Activated naive CD8-positive, alpha-beta T cell treated with anti-CD3 and anti-CD28 coated beads, Interleukin-2, amount 10 ng/mL, durations not matched to agents 7 days and 5 days (primary cell): ENCODE measurements at regions not wholly inside any gene's neighbourhood (a gene's known extent, or its start where the extent isn't known, plus 50 kb on each side); places are given as distances from the start of the nearest gene placed in this dataset.

Experiments used
- ATAC-seq: fragments of 150-1000 bp; cut with Tn5 transposase; one replicate; pipeline ENCODE4 v1.10.0; 2021; ENCODE audit warnings: low read depth, moderate library complexity
- POLR2A ChIA-PET: fragments of 350-600 bp; sonication (Branson Sonifier 250); formaldehyde crosslinking; loops from one replicate; lab custom pipeline; 2021; ENCODE audit warnings: antibody characterized with exemption; lab: Charles Lee
- DNase-seq: peaks from one replicate; pipeline ENCODE4 v3.0.0; 2021
- H3K27ac Mint-ChIP-seq: one replicate; pipeline ENCODE4 v1.8.0; 2022; ENCODE audit warnings: mild to moderate bottlenecking, mixed read lengths
- H3K27me3 Mint-ChIP-seq: one replicate; pipeline ENCODE4 v1.8.0; 2022; ENCODE audit warnings: mild to moderate bottlenecking, moderate library complexity, mixed read lengths
- H3K36me3 Mint-ChIP-seq: one replicate; pipeline ENCODE4 v1.8.0; 2021; ENCODE audit warnings: mild to moderate bottlenecking, mixed read lengths
- H3K4me1 Mint-ChIP-seq: one replicate; pipeline ENCODE4 v1.8.0; 2021; ENCODE audit warnings: mixed read lengths
- H3K4me3 Mint-ChIP-seq: one replicate; pipeline ENCODE4 v1.8.0; 2022; ENCODE audit warnings: mild to moderate bottlenecking, moderate library complexity, mixed read lengths
- H3K9me3 Mint-ChIP-seq: one replicate; pipeline ENCODE4 v1.8.0; 2021; ENCODE audit warnings: mixed read lengths

DNA sequence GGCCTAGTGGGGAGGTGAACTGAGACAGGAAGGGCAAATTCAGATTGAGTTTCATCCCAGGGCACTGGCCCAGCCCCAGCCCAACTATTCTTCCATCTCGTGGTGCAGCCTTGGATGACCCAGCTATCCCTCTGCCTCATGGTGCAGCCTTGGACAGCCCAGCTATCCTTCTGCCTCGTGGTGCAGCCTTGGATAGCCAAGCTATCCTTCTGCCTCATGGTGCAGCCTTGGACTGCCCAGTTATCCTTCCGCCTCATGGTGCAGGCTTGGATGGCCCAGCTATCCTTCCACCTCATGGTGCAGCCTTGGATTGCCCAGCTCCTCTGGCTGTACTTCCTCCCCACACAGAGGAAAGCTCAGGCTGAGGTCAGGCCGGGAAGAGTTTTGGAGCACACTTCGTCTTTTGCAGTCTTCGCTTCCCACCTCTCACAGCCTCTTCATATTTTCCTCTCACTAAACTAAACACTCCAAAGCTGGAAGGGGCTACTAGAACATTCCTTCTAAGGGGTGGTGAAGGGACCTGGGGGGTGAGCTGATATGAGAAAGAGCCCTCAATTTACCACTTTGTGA lies 69.8 kb upstream of the TTC34 start:
- DNase-seq (no peak), ATAC-seq (no peak)
- Mint-ChIP-seq H3K36me3 (no peaks in the 10 kb centered on the region), H3K27me3 (no peaks in the 10 kb centered on the region), H3K4me3 (no peak overlapping the region), H3K9me3 (peaks cover 5% of the 10 kb centered on the region), H3K4me1 (no peaks in the 10 kb centered on the region), H3K27ac (no peak overlapping the region)
- POLR2A ChIA-PET = no interaction called here

DNA sequence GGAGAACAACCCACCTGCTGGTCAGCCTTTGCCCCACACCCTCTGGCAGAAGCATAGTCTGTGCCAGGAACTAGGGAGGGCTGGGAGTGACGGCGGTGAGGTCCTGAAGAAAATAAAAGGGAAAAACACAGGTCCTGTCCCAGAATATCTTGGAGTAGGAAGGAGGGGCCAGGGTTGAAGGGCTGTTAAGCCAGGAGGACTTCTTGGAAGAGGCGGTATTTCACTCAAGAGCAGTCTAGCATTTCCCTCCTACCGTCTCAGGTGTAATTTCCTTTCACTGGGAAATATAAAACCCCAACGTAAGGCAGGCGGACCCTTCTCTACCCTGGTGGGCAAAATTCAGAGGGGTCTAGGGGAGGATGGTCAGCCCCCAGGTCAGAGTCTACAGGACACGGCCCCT lies 72.7 kb upstream of the TTC34 start:
- no peak overlapping the region for H3K4me3 Mint-ChIP-seq
- ATAC-seq = no peak
- peaks cover 5% of the 10 kb centered on the region for H3K9me3 Mint-ChIP-seq
- H3K27me3 Mint-ChIP-seq = no peaks in the 10 kb centered on the region
- POLR2A ChIA-PET = no interaction called here
- H3K27ac Mint-ChIP-seq = no peak overlapping the region
- DNase-seq = no peak
- H3K36me3 Mint-ChIP-seq = no peaks in the 10 kb centered on the region
- H3K4me1 Mint-ChIP-seq = no peaks in the 10 kb centered on the region

GRCh38 chr1:2874607-2875480 lies 73.4 kb upstream of the TTC34 start:
- ATAC-seq (no peak), DNase-seq (no peak)
- H3K9me3 Mint-ChIP-seq = peaks cover 5% of the 10 kb centered on the region
- H3K27me3 Mint-ChIP-seq = no peaks in the 10 kb centered on the region
- no peak overlapping the region for H3K4me3 Mint-ChIP-seq
- POLR2A ChIA-PET = no interaction called here
- H3K36me3 Mint-ChIP-seq = no peaks in the 10 kb centered on the region
- no peaks in the 10 kb centered on the region for H3K4me1 Mint-ChIP-seq
- no peak overlapping the region for H3K27ac Mint-ChIP-seq

DNA sequence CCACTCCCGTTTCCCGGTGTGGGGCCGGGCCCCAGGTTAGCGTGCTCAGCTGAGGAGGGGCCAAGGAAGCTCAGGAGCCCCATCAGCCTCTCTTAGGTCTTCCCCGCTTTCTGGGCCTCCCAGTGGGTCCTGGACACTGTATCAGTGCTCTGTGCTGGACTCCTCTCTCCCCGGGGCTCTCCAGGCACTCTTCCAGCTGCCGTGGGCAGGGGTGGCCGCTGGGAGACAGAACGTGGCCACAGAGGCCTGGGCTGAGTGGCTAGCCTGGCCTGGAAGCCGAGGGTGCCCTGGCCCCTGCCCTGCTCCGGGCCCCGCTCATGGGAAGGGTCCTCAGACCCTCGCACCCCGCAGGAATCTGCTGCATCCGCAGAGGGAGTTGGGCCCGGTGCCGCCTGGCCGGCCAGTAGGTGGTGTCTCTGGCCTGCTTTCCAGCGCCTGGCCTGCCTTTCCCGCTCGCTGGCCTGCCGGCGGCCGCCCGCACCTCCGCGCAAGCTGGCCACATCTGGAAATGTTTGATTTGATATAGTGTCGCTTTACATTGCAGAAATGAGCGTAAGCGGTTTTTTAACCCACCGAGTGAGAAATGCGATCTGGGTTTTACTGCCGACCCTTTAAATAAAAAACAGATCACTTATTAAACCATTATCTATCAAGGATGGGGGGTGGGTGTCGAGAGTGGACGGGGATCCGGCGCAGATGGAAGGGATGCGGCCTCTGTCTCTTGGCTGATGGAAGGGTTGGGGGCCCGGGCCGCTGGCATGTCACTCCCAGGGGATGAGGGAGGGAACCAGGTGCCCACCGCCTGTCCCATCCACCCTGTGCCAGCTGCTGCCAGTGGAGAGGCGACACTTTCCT lies 74.4 kb upstream of the TTC34 start:
- no peaks in the 10 kb centered on the region for H3K27me3 Mint-ChIP-seq
- no peak for ATAC-seq
- H3K9me3 Mint-ChIP-seq = peaks cover 5% of the 10 kb centered on the region
- no peak for DNase-seq
- H3K4me1 Mint-ChIP-seq = no peaks in the 10 kb centered on the region
- H3K36me3 Mint-ChIP-seq = no peaks in the 10 kb centered on the region
- no peak overlapping the region for H3K4me3 Mint-ChIP-seq
- H3K27ac Mint-ChIP-seq = no peak overlapping the region
- POLR2A ChIA-PET = no interaction called here

DNA sequence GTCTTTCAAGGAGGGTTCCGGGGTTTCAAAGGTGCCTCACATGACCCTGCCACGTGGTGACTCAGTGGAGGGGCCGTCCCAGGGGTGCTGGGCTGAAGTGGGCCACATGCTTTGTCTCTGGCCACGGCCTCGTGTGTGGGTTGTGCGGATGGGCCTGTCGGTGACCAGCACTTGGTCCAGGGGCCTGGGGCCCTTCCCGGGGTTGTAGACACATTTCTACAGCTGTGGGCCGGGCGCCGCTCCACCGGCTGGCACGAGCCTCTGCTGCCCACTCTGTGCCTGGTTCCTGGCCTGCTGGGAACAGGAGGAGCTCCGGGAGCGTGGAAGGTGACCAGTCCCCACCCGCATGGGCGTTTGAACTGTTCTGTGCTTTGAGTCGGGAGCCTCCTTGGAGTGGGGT lies 75.4 kb upstream of the TTC34 start:
- no peaks in the 10 kb centered on the region for H3K4me1 Mint-ChIP-seq
- H3K4me3 Mint-ChIP-seq = no peak overlapping the region
- POLR2A ChIA-PET = no interaction called here
- H3K9me3 Mint-ChIP-seq = peaks cover 1% of the 10 kb centered on the region
- no peaks in the 10 kb centered on the region for H3K27me3 Mint-ChIP-seq
- no peak for DNase-seq
- no peaks in the 10 kb centered on the region for H3K36me3 Mint-ChIP-seq
- ATAC-seq = no peak
- no peak overlapping the region for H3K27ac Mint-ChIP-seq

- no peaks in the 10 kb centered on the region for H3K27me3 Mint-ChIP-seq
- H3K36me3 Mint-ChIP-seq = no peaks in the 10 kb centered on the region
- peaks cover 1% of the 10 kb centered on the region for H3K9me3 Mint-ChIP-seq
- no peak for DNase-seq
- H3K4me1 Mint-ChIP-seq = no peaks in the 10 kb centered on the region
- no peak overlapping the region for H3K27ac Mint-ChIP-seq
- ATAC-seq = no peak
- POLR2A ChIA-PET = no interaction called here
- no peak overlapping the region for H3K4me3 Mint-ChIP-seq
Measured at GRCh38 chr1:2877391-2877790, 75.9 kb upstream of the TTC34 start.

DNA sequence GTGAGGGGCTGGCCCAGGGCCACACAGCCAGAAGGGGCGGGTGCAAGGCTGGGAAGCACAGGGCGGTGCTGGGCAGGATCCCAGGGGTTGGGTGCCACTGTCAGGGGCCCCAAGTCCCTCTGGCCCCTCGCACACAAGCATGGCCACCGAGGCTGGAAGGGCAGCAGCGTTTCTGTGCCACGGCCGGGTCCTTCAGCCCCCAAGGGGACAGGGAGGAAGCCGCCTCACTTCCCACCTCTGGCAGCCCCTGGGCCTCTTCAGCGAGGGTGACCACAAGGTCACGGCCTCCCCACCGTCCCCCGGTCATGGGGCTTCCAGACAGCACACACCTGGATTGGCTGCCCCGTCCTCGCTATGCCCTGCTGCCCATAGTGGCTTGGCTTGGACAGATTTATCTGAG lies 77.1 kb upstream of the TTC34 start:
- ATAC-seq (no peak), DNase-seq (no peak)
- POLR2A ChIA-PET = no interaction called here
- H3K4me3 Mint-ChIP-seq = no peak overlapping the region
- H3K9me3 Mint-ChIP-seq = no peaks in the 10 kb centered on the region
- H3K27ac Mint-ChIP-seq = no peak overlapping the region
- no peaks in the 10 kb centered on the region for H3K27me3 Mint-ChIP-seq
- no peaks in the 10 kb centered on the region for H3K36me3 Mint-ChIP-seq
- H3K4me1 Mint-ChIP-seq = no peaks in the 10 kb centered on the region

GRCh38 chr1:2879026-2879425 lies 77.5 kb upstream of the TTC34 start:
- Mint-ChIP-seq H3K27ac (no peak overlapping the region), H3K4me3 (no peak overlapping the region), H3K9me3 (no peaks in the 10 kb centered on the region), H3K36me3 (no peaks in the 10 kb centered on the region), H3K4me1 (no peaks in the 10 kb centered on the region), H3K27me3 (no peaks in the 10 kb centered on the region)
- DNase-seq = no peak
- POLR2A ChIA-PET = no interaction called here
- no peak for ATAC-seq

GRCh38 chr1:2879591-2879990 lies 78.1 kb upstream of the TTC34 start:
- ATAC-seq (no peak), DNase-seq (no peak)
- Mint-ChIP-seq H3K4me1 (no peaks in the 10 kb centered on the region), H3K9me3 (no peaks in the 10 kb centered on the region), H3K27ac (no peak overlapping the region), H3K27me3 (no peaks in the 10 kb centered on the region), H3K4me3 (no peak overlapping the region), H3K36me3 (no peaks in the 10 kb centered on the region)
- POLR2A ChIA-PET = no interaction called here

- POLR2A ChIA-PET = no interaction called here
- Mint-ChIP-seq H3K36me3 (no peaks in the 10 kb centered on the region), H3K4me1 (no peaks in the 10 kb centered on the region), H3K27ac (no peak overlapping the region), H3K27me3 (no peaks in the 10 kb centered on the region), H3K4me3 (no peak overlapping the region), H3K9me3 (no peaks in the 10 kb centered on the region)
- no peak for ATAC-seq
- no peak for DNase-seq
Measured at GRCh38 chr1:2880086-2880485, 78.6 kb upstream of the TTC34 start.

GRCh38 chr1:2880812-2881295 lies 79.4 kb upstream of the TTC34 start:
- H3K36me3 Mint-ChIP-seq = no peaks in the 10 kb centered on the region
- no peaks in the 10 kb centered on the region for H3K27me3 Mint-ChIP-seq
- no peak for ATAC-seq
- H3K4me1 Mint-ChIP-seq = no peaks in the 10 kb centered on the region
- H3K4me3 Mint-ChIP-seq = no peak overlapping the region
- H3K9me3 Mint-ChIP-seq = no peaks in the 10 kb centered on the region
- no peak overlapping the region for H3K27ac Mint-ChIP-seq
- POLR2A ChIA-PET = no interaction called here
- no peak for DNase-seq

- DNase-seq (no peak), ATAC-seq (no peak)
- no peaks in the 10 kb centered on the region for H3K27me3 Mint-ChIP-seq
- no peak overlapping the region for H3K27ac Mint-ChIP-seq
- no peaks in the 10 kb centered on the region for H3K4me1 Mint-ChIP-seq
- POLR2A ChIA-PET = no interaction called here
- H3K4me3 Mint-ChIP-seq = no peak overlapping the region
- H3K36me3 Mint-ChIP-seq = no peaks in the 10 kb centered on the region
- H3K9me3 Mint-ChIP-seq = no peaks in the 10 kb centered on the region
Measured at GRCh38 chr1:2881556-2881955, 80.1 kb upstream of the TTC34 start.

DNA sequence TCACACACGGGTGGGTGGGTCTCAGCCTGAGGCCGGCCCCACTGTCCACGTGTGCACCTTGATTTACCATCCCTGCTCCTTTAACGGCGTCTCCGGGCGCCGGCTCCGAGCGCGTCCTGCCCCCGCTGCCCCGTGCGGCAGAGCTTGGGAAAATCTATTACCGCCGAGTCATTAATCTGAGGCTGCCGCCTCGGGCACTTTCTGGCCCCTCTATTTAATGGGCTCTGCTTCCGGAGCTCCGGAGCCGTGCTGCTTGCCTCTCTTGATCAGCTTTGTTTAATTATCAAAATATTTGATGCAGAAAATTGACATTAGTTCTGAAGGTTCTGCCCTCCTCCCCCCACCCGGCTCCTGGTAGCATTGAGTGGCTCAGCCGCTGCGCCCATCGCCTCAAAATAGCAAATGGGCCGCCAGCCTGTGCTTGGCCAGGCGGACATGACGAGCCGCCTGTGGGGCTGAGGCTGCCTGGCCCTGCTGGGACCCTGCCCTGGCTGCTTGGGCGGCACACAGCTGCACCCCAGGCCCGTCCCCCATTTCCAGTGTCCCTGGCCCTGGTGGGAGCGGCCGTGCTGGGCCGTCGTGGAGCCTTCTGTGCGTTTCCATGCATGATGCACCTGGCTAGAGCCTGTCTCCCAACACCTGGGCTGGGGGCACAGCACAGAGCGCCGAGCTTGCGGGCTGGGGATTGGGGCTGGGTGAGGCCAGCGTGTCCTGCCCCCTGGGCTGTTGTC lies 81.6 kb upstream of the TTC34 start:
- H3K4me1 Mint-ChIP-seq = no peaks in the 10 kb centered on the region
- DNase-seq (no peak), ATAC-seq (no peak)
- H3K27ac Mint-ChIP-seq = no peak overlapping the region
- no peak overlapping the region for H3K4me3 Mint-ChIP-seq
- no peaks in the 10 kb centered on the region for H3K9me3 Mint-ChIP-seq
- peaks cover 2% of the 10 kb centered on the region for H3K27me3 Mint-ChIP-seq
- no peaks in the 10 kb centered on the region for H3K36me3 Mint-ChIP-seq
- POLR2A ChIA-PET = no interaction called here
